GM12892 (cell line): ENCODE measurements at regions not wholly inside any gene's neighbourhood (a gene's known extent, or its start where the extent isn't known, plus 50 kb on each side); places are given as distances from the start of the nearest gene placed in this dataset.

Source experiments
- POLR2A ChIP-seq: IDR thresholded peaks from 2 replicates; pipeline ENCODE4 v1.6.1; 2011; ENCODE audit warnings: low read depth, low read length, control low read depth
- POLR2AphosphoS5 ChIP-seq: IDR thresholded peaks from 2 replicates; pipeline ENCODE4 v1.6.1; 2011; ENCODE audit warnings: low read depth, low read length, control low read depth
- TAF1 ChIP-seq: IDR thresholded peaks from 2 replicates; pipeline ENCODE4 v1.6.1; 2011; ENCODE audit warnings: low read depth, mild to moderate bottlenecking, control low read depth, low read length, borderline replicate concordance

DNA sequence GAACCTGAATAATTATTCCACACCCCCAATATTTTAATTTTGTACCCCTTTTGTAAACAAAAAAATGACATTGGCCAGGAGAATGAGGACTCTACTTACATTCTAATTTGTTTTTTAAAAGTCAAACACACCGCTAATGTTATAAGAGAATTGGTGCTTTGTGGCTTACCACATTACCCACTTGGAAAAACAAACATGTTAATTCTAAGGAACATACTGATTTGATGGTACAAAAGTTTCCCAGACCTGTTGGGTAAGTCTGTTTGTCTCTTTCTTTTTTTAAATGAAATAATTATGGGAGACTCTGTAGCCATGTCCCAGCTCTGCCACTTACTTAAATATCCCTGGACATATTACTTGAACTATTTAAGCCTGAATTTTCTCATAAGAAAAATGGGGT, 352.5 kb upstream of the C2CD4B start:
- TF ChIP-seq POLR2AphosphoS5 (no peak), TAF1 (no peak), POLR2A (no peak)
